ENCODE measurements at regions not wholly inside any gene's neighbourhood (a gene's known extent, or its start where the extent isn't known, plus 50 kb on each side); places are given as distances from the start of the nearest gene placed in this dataset.
A peak's percentile ranks its signal among the peaks of the same experiment; 100 is the strongest.

DNA sequence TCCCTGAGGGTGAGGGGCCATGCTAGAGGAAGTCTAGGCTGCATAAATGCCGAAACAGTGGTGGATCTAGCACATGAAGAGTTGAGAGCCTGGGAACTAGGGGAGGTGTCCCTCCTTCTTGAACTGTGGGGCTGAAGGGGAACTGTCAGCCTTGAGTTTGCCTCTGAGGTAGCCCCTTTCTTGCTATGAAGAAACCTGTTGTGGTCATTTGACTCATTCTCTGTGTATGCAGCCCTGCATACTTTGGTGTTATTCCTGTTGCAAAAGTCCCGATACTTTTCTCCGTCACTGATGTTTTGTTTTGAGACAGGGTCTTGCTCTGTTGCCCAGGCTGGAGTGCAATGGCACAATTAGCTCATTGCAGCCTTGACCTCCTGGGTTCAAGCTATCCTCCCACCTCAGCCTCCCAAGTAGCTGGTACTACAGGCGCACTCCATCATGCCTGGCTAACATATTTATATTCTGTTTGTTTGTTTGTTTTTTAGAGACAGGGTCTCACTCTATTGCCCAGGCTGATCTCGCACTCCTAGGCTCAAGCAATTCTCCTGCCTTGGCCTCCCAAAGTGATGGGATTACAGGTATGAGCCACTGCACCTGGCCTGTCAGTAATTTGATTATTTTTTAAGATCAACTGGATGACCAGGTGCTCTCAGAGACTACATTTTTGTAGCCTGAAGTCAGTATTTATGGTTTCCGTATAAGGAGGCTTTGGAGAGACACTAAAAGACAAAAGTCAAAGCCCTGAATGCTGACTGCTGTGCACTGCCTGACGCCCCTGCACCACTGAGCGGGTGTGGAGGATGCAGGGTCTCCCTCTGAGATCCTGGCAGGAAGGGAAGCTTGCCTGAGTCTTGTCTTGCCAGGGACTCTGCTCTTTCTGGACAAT, 86.2 kb upstream of the KCNK12 start:
- ATAC-seq = no peak
- intact Hi-C loops (cut with DNase I) = no loop called here
- no peak for DNase-seq (ENCODE audit: missing footprints)

DNA sequence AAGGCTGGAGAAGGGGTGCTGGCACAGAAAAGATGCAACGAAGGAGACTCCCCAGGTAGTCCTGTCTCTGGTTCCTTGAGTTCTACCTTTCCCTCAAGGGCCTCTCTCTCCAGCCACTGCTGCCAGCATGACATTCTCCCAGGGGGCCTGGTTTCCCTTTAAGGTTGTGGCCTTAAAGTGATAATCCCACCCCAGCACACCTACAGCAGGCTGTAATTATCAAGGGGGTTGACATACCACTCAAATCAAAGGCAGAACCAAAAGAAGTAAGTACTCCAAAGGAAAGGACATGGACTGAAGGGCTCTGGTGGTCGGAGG, 84.7 kb upstream of the KCNK12 start:
- intact Hi-C loops (cut with DNase I) = no loop called here
- DNase-seq (ENCODE audit: missing footprints) = no peak

DNA sequence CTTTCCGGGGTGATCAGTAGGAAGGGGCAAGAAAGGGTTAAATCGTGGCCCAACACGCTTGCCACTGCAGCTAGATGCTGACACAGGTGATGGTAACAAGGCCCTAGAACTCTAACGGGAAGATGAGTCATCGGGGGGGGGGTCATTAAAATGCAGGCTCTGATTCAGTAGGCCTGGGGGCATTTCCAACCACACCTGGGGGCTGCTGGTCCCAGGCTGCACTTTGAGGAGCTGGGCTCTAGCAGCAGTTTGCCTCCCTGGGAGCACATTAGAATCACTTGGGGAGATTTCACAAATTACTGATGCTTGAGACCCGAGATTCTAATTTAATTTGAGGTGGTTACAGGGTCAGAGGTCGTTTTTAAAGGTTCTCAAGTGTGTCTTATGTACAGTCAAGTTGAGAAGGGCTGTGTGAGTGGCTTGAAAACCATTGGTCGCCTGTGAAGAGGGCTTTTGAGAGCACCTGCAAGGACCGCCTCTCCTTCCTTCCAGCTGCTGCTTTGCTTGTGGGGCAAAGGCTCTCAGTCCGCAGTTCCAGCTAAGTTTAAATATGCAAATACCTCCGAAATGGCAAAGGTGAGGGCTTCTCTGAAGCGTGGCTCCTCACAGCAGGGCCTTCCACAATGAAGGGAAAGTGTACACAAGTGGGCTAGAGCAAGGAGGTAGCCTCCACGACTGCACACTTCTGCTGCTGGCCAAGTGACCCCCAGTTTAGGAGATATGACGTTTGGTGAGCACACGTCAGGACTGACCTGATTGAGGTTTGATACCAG, 84.2 kb upstream of the KCNK12 start:
- ATAC-seq (no peak), DNase-seq (ENCODE audit: missing footprints) (no peak)
- intact Hi-C loops (cut with DNase I) = no loop called here

More for the DNA sequence above, 84.7 kb upstream of the KCNK12 start:
- ATAC-seq = no peak

DNA sequence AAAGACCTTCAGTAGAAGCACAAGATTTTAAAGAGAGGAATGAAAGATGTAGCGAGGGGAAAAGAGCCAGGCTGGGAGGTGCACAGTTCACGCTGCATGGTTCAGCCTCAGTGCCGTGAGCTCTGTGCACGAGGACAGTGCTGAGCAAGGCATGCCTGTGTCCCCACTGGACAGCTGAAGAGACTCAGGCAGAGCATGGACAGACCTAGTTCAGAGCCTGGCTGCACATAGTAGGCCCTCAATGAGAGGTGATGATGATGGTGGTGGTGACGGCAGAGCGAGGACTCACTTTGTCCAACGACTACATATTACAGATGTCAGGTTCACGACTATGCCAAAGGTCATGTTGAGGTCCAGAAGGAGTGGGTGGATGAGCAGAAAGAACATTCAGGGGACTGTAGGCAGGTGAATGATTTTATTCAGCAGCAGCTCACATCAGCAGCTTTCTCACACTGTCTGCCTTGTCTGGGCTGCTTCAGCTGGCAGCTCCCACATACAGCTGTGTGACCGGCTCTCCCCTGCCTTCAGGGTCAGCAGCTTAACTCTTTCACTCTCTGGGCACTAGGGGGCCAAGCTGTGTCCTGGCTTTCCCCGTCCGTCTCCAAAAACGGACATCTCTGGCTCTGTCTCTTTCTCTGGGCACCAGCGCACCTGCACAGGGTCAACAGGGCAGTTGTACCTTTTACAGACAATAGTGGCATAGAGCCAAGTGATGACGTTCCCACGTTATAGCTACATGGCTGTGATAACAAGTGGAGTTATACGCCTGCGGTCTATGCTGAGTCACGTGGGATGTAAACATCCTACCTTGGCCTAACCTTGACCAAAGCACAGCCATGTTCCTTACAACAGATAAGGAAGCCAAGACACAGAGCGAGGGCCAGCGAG, 83.4 kb upstream of the KCNK12 start:
- intact Hi-C loops (cut with DNase I) = no loop called here
- DNase-seq (ENCODE audit: missing footprints) (no peak), ATAC-seq (no peak)

DNA sequence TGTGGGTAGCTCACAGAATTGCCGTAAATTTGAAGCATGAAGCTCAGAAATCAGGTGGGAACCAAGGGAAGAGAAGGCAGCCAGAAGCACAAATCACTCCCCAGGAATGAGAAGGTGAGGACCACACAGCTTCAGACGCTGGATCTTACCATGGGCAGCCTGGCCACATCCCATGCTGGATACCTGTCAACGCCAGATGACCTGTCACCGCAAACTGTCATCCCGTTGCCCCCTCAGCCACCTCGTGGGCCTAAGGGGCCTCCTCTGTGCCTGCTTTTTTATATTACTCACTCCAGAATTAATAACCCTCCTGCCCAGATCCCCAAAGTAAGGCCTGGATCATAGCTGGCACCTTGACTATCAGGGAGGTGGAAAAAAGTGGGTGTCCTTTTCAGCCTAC, 82.3 kb upstream of the KCNK12 start:
- intact Hi-C loops (cut with DNase I) = no loop called here
- no peak for DNase-seq (ENCODE audit: missing footprints)
- ATAC-seq = no peak

DNA sequence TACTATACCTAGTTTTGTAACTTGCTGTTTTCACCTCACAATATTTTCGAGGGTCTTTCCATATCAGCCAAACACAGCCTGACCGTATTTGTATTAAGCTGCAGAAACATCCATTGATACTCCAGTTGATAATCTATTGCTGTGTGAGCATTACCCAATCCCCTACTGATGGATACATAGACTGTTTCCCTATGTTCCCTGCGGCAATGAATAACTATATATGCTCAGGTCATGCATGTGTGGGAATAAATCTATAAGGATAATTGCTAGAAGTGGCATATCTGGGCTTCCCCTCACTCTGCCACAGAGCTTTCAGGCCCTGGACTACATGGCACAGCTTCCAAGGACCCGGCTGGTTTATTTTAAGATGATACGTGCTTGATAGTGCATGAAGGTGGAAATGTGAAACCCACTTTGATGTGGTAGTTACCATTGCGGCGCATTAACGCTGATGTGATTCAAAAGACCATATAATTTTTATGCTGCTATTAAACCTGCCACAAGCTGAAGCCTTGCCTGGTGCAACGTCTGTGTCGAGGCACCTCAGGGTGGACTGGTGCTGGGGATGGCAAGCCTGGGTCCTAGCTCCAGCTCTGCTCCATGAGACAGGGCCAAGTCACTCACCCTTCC, 81.4 kb upstream of the KCNK12 start:
- intact Hi-C loops (cut with DNase I) = no loop called here
- DNase-seq (ENCODE audit: missing footprints) (no peak), ATAC-seq (no peak)

DNA sequence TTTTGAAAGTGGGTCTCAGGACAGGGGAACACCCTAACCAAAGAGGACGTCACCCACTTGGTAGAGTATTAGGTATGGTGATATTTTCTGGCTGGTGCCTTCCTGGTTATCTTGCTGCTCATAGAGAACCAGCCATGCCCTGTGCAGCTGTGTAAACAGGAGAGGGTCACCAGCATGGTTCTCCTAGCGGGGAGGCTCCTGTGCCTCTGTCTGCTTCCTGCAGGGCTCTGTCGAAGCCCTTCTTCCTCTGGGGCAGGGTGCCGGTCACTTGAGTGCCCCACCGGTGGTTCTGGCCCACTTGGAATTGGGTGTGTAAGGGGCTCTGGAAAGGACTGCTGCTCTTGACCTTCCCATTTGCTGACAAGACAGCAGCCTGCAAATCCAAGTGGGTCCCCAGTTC, 80.5 kb upstream of the KCNK12 start:
- DNase-seq (ENCODE audit: missing footprints) (no peak), ATAC-seq (no peak)
- intact Hi-C loops (cut with DNase I) = no loop called here

DNA sequence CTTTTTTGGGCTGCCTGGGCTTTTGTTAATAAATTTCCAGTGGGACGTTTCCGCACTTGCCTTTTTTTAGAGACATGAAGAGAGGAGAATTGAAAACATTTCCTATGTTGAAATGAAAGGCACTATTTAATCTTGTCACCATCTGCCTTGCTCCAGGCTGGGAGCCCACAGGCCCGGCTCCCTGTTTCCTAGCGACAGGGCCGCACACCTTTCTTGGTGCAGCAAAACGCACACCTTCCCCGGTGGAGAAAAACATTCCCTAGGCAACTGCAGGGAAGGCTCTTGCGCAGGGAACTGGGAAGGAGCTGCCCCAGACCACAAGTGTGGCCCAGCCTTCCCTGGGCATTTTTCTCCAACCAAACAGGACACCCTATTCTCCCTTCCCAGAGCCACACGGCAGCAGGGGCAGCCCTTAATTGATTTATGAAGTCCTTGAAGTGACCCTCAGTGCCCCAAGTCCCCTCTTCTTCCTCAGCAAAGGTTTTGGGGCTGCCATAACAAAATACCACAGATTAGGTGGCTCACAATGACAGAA, 79.3 kb upstream of the KCNK12 start:
- DNase-seq (ENCODE audit: missing footprints) (no peak), ATAC-seq (no peak)
- intact Hi-C loops (cut with DNase I) = no loop called here

DNA sequence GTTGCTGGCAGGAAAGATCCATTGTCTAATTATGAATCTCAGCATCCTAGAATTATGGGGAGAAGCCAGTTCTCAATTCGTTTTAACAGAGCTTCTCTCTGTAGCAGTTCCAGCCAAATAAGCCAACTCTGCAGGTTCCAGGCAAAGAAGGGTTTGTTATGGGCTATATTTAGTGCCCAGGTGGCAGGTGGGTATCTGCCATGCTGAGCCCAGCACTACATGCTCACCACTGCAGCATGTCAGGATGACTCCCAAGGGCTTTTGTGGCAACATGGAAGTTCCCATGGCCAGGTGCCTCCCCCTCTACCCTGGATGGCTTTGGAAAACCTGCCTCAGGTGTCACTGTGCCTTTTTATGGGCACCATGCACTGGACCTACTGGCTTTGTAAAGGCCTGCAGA, 74.5 kb upstream of the KCNK12 start:
- intact Hi-C loops (cut with DNase I) = no loop called here
- ATAC-seq (no peak), DNase-seq (ENCODE audit: missing footprints) (no peak)

DNA sequence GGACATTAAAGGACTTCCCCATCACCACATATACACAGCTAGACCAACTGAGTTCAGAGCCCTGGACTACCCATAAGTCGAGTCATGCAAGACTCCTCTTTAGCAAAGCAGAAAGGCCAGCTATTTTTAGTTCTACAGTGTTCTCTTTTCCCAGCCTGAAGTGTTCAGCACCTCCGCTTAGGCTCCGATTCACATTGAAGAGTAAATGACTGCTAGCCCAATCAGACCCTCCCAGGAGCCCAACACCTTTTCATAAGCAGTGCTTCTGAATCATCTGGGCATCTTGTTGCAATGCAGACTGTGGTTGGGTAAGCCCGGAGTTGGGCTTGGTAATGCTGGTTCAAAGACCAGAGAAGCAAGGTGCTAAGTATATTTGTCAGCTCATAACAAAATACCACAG, 73.6 kb upstream of the KCNK12 start:
- ATAC-seq (peak; percentile 44), DNase-seq (ENCODE audit: missing footprints) (no peak)
- intact Hi-C loops (cut with DNase I) = no loop called here

DNA sequence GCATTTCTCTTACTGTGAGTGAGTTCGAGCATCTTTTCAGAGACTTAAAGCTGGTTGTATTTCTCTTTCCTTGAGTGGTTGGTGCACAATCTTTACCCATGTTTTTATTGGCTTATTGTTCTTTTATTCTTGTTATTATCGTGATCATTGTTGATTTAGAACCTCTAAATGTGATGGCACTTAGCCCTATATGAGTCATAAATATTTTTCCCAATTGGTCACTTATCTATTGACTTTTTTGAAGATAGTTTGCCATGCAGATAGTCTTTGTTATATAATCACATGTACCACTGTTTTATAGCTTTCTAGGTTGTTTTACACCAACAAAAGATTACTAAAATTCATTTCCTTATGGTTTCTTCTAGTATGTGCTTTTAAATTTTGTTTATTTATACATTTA, 70.6 kb upstream of the KCNK12 start:
- no peak for ATAC-seq

DNA sequence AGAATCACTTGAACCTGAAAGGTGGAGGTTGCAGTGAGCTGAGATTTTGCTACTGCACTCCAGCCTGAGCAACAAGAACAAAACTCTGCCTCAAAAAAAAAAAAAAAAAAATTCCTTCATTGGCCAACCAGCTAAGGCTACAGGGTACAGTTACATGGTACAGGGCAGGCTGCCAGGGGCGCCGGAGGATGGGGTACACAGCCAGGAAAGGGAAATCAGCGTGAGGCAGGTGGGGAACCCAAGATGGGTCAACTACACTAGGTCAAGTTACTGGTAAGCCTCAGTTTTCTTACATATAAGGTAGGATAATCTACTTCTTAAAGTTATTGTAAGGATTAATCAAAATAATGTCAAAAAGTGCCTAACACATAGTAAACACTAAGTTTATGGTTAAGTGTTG, 69.6 kb upstream of the KCNK12 start:
- DNase-seq (ENCODE audit: missing footprints) (no peak), ATAC-seq (no peak)
- intact Hi-C loops (cut with DNase I) = no loop called here

More for the DNA sequence above, 70.6 kb upstream of the KCNK12 start:
- DNase-seq (ENCODE audit: missing footprints) = no peak
- intact Hi-C loops (cut with DNase I) = no loop called here

DNA sequence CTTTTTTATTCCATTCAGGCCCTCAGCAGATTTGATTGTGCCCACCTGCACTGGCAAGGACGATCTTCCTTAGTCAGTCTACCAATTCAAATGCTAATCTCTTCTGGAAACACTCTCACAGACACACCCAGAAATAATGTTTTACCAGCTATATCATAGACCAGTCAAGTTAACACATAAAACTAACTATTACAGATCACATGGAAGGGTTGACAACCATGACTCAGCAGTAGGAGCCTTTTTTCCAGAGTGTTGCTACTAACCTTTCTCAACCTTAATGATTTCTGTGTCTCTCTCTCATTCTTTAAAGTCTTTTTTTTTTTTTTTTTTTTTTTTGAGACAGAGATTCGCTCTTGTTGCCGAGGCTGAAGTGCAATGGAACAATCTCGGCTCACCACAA, 68.7 kb upstream of the KCNK12 start:
- ATAC-seq = no peak
- intact Hi-C loops (cut with DNase I) = no loop called here

DNA sequence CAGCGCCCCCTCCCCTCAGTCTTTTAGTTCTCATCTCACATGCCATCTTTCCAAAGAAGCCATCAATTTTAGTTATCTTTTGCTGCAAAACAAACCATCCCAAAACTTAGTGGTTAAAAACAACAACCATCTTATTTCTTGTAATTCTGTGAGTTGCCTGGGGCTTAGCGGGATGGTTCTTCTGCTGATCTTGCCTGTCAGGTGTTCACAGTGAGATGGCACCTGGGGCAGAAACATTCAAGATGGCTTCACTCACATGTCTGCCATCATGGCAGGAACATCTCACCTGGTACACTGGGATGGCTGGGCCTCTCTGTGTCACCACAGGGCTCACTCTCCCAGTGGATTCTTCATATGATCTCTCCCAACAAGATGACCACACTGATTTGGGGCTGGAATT, 67.6 kb upstream of the KCNK12 start:
- no peak for ATAC-seq
- DNase-seq (ENCODE audit: missing footprints) = no peak
- intact Hi-C loops (cut with DNase I) = no loop called here

More for the DNA sequence above, 68.7 kb upstream of the KCNK12 start:
- no peak for DNase-seq (ENCODE audit: missing footprints)

DNA sequence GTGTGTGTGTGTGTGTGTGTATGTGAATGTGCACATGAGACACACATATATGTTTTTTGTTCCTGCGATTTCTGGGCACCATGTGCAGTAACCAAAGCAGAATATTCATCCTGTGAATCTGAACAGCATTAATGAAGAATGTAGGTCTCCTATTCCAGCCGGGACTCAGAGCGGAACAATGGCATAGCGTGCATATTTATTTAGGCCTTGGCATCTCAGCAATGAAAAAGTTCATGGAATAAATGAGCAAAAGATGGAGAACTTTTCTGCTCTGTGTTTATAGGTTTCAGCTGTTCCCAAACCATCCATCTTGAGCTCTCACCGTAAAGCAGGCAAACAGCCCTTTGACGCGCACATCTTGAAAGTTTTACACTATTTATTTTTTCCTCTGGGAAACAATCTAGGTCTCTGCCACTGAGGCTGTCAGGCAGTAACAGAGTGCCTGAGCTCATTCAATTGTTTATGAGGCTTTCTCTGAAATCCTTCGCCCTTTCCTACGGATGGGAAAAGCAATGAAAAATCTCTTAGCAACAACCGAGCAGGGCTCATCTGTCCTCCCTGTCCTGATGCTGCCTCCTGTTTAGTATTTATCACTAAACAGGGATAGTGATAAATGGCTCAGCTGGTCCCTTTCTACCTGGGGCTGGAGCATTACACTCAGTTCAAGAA, 65.9 kb upstream of the KCNK12 start:
- DNase-seq (ENCODE audit: missing footprints) = no peak
- ATAC-seq = no peak
- intact Hi-C loops (cut with DNase I) = no loop called here

DNA sequence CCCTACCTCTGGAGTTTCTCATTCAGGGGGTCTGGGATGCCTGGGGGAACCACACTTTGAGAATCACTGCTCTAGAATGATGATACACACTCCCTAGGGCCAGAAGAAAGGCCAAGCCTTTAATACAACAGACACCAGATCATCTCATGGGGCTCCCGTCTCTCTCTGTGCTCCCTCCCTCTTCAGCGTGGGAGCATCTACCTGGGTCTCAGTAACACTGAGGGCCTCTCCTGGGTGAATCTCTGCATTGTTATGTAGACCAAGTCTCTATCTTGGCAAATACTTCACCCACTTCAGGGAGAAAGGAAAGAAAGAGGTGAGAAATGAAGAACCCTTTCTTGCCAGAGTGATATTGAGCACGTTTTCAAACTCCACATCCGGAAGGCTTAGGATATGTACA, 65.4 kb upstream of the KCNK12 start:
- ATAC-seq (no peak), DNase-seq (ENCODE audit: missing footprints) (no peak)
- intact Hi-C loops (cut with DNase I) = no loop called here

DNA sequence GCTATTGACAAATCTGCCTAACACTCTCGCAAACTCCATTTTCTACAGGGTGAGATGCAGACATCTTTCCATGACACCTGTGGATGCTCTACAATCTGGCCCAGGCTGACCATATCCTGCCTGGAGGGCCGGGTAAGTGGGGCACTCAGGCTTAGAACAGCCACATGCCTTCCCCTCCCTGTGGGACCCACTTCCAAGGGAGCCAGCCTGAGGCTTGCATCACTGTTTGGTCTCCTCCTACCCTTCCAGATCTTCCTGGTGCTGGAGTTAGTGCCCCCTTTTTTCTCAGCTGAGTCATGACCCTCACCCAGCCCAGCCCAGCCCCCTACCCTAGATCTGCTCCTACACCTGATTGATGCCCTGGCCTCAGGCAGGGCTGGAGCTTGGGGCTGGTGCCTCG, 62.0 kb upstream of the KCNK12 start:
- DNase-seq (ENCODE audit: missing footprints) (no peak), ATAC-seq (no peak)
- intact Hi-C loops (cut with DNase I) = no loop called here

DNA sequence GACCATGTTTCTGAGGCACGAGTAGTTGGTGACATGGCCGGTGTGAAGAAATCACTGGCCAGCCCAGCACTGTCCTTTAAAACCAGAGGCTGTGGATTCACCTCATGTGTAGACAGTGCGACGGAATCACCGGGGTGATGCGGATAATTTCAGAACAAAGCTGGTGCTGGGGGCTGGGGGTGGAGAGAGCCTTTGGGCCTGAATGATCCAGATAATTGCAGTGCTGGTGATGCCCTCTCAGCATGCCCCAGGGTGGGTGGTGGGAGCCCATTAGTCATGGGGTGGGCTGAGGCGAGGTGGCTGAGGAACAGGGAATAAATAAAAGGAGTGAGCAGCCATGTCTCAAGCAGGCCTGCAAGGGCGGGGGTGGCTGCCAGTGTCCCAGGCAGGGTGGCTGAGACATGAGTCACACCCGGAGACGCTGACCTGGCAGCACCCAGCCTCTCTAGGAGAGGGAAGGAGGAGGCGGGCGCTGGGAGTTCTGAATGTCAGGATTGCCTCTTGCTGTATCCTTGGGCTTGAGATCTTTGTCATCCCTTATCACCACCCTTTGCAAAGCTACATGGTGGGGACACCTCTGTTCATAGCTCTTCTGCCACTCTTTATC, 61.1 kb upstream of the KCNK12 start:
- ATAC-seq (no peak), DNase-seq (ENCODE audit: missing footprints) (no peak)
- intact Hi-C loops (cut with DNase I) = no loop called here
